ENCODE measurements at regions not wholly inside any gene's neighbourhood (a gene's known extent, or its start where the extent isn't known, plus 50 kb on each side); places are given as distances from the start of the nearest gene placed in this dataset.
"Not testable (repeated sequence)": the region's sequence is repeated elsewhere in the genome, so short reads cannot be mapped to it uniquely, and the experiment has no call there.

GRCh38 chr4:3623106-3623505, 90.9 kb upstream of the LRPAP1 start:
- no peak overlapping the region for H3K9ac ChIP-seq (ENCODE audit: low read length)
- no peak overlapping the region for H3K4me3 ChIP-seq (ENCODE audit: low read depth, low read length)
- no peaks in the 10 kb centered on the region for H3K9me3 ChIP-seq (ENCODE audit: control insufficient read depth, insufficient read depth, low read depth, low read length)
- peaks cover 11% of the 10 kb centered on the region for H3K27me3 ChIP-seq (ENCODE audit: control insufficient read depth, insufficient read depth, low read length)
- H3K4me1 ChIP-seq (ENCODE audit: control insufficient read depth, insufficient read depth, low read length): peaks cover 5% of the 10 kb centered on the region; the same call in 1 of the 2 replicates
- no peaks in the 10 kb centered on the region for H3K36me3 ChIP-seq (ENCODE audit: control insufficient read depth, insufficient read depth, low read length)
- no peak overlapping the region for H3K27ac ChIP-seq (ENCODE audit: low read depth, low read length)

- H3K27ac ChIP-seq (ENCODE audit: low read depth, low read length); H3K4me3 ChIP-seq (ENCODE audit: low read depth, low read length); H3K27me3 ChIP-seq (ENCODE audit: control insufficient read depth, insufficient read depth, low read length); H3K4me1 ChIP-seq (ENCODE audit: control insufficient read depth, insufficient read depth, low read length); H3K9me3 ChIP-seq (ENCODE audit: control insufficient read depth, insufficient read depth, low read depth, low read length); H3K36me3 ChIP-seq (ENCODE audit: control insufficient read depth, insufficient read depth, low read length); H3K9ac ChIP-seq (ENCODE audit: low read length): not testable (repeated sequence)
These were observed 88.1 kb upstream of the LRPAP1 start for GRCh38 chr4:3620365-3620764.

- H3K4me1 ChIP-seq (ENCODE audit: control insufficient read depth, insufficient read depth, low read length); H3K9me3 ChIP-seq (ENCODE audit: control insufficient read depth, insufficient read depth, low read depth, low read length); H3K27me3 ChIP-seq (ENCODE audit: control insufficient read depth, insufficient read depth, low read length); H3K27ac ChIP-seq (ENCODE audit: low read depth, low read length); H3K9ac ChIP-seq (ENCODE audit: low read length); H3K4me3 ChIP-seq (ENCODE audit: low read depth, low read length); H3K36me3 ChIP-seq (ENCODE audit: control insufficient read depth, insufficient read depth, low read length): not testable (repeated sequence)
These were observed 87.5 kb upstream of the LRPAP1 start for GRCh38 chr4:3619698-3620097.

GRCh38 chr4:3618341-3618740, 86.1 kb upstream of the LRPAP1 start:
- H3K36me3 ChIP-seq (ENCODE audit: control insufficient read depth, insufficient read depth, low read length); H3K9me3 ChIP-seq (ENCODE audit: control insufficient read depth, insufficient read depth, low read depth, low read length); H3K27me3 ChIP-seq (ENCODE audit: control insufficient read depth, insufficient read depth, low read length); H3K4me1 ChIP-seq (ENCODE audit: control insufficient read depth, insufficient read depth, low read length); H3K4me3 ChIP-seq (ENCODE audit: low read depth, low read length); H3K27ac ChIP-seq (ENCODE audit: low read depth, low read length); H3K9ac ChIP-seq (ENCODE audit: low read length): not testable (repeated sequence)

GRCh38 chr4:3615386-3616286, 83.4 kb upstream of the LRPAP1 start:
- H3K9ac ChIP-seq (ENCODE audit: low read length): no peak overlapping the region
- H3K4me1 ChIP-seq (ENCODE audit: control insufficient read depth, insufficient read depth, low read length): no peaks in the 10 kb centered on the region
- H3K9me3 ChIP-seq (ENCODE audit: control insufficient read depth, insufficient read depth, low read depth, low read length): peaks cover 5% of the 10 kb centered on the region; the same call in 1 of the 2 replicates

GRCh38 chr4:3614731-3614980, 82.4 kb upstream of the LRPAP1 start:
- Histone ChIP-seq H3K27me3 (ENCODE audit: control insufficient read depth, insufficient read depth, low read length) (0 out of 2 replicates have a peak, but pooled peaks cover 3% of the 10 kb centered on the region), H3K9me3 (ENCODE audit: control insufficient read depth, insufficient read depth, low read depth, low read length) (peaks cover 5% of the 10 kb centered on the region; the same call in 1 of the 2 replicates), H3K9ac (ENCODE audit: low read length) (no peak overlapping the region), H3K4me1 (ENCODE audit: control insufficient read depth, insufficient read depth, low read length) (no peaks in the 10 kb centered on the region), H3K4me3 (ENCODE audit: low read depth, low read length) (no peak overlapping the region), H3K27ac (ENCODE audit: low read depth, low read length) (no peak overlapping the region), H3K36me3 (ENCODE audit: control insufficient read depth, insufficient read depth, low read length) (no peaks in the 10 kb centered on the region)

More at GRCh38 chr4:3615386-3616286, 83.4 kb upstream of the LRPAP1 start:
- H3K4me3 ChIP-seq (ENCODE audit: low read depth, low read length): no peak overlapping the region
- H3K36me3 ChIP-seq (ENCODE audit: control insufficient read depth, insufficient read depth, low read length): no peaks in the 10 kb centered on the region
- 0 out of 2 replicates have a peak, but pooled peaks cover 3% of the 10 kb centered on the region for H3K27me3 ChIP-seq (ENCODE audit: control insufficient read depth, insufficient read depth, low read length)
- H3K27ac ChIP-seq (ENCODE audit: low read depth, low read length): no peak overlapping the region

- Histone ChIP-seq H3K27me3 (ENCODE audit: control insufficient read depth, insufficient read depth, low read length) (0 out of 2 replicates have a peak, but pooled peaks cover 3% of the 10 kb centered on the region), H3K36me3 (ENCODE audit: control insufficient read depth, insufficient read depth, low read length) (no peaks in the 10 kb centered on the region), H3K27ac (ENCODE audit: low read depth, low read length) (no peak overlapping the region), H3K9me3 (ENCODE audit: control insufficient read depth, insufficient read depth, low read depth, low read length) (peaks cover 5% of the 10 kb centered on the region; the same call in 1 of the 2 replicates), H3K4me3 (ENCODE audit: low read depth, low read length) (no peak overlapping the region), H3K4me1 (ENCODE audit: control insufficient read depth, insufficient read depth, low read length) (no peaks in the 10 kb centered on the region), H3K9ac (ENCODE audit: low read length) (no peak overlapping the region)
These were observed 81.9 kb upstream of the LRPAP1 start for GRCh38 chr4:3613967-3614730.

GRCh38 chr4:3612934-3613333, 80.7 kb upstream of the LRPAP1 start:
- Histone ChIP-seq H3K4me1 (ENCODE audit: control insufficient read depth, insufficient read depth, low read length) (no peaks in the 10 kb centered on the region), H3K9me3 (ENCODE audit: control insufficient read depth, insufficient read depth, low read depth, low read length) (peaks cover 5% of the 10 kb centered on the region; the same call in 1 of the 2 replicates), H3K36me3 (ENCODE audit: control insufficient read depth, insufficient read depth, low read length) (no peaks in the 10 kb centered on the region)

GRCh38 chr4:3612281-3612680, 80.1 kb upstream of the LRPAP1 start:
- H3K36me3 ChIP-seq (ENCODE audit: control insufficient read depth, insufficient read depth, low read length): no peaks in the 10 kb centered on the region
- H3K4me1 ChIP-seq (ENCODE audit: control insufficient read depth, insufficient read depth, low read length): no peaks in the 10 kb centered on the region
- no peak overlapping the region for H3K27ac ChIP-seq (ENCODE audit: low read depth, low read length)
- H3K9me3 ChIP-seq (ENCODE audit: control insufficient read depth, insufficient read depth, low read depth, low read length): peaks cover 5% of the 10 kb centered on the region; the same call in 1 of the 2 replicates
- no peak overlapping the region for H3K9ac ChIP-seq (ENCODE audit: low read length)
- no peaks in the 10 kb centered on the region for H3K27me3 ChIP-seq (ENCODE audit: control insufficient read depth, insufficient read depth, low read length)
- H3K4me3 ChIP-seq (ENCODE audit: low read depth, low read length): no peak overlapping the region

More at GRCh38 chr4:3612934-3613333, 80.7 kb upstream of the LRPAP1 start:
- Histone ChIP-seq H3K9ac (ENCODE audit: low read length) (no peak overlapping the region), H3K27ac (ENCODE audit: low read depth, low read length) (no peak overlapping the region), H3K27me3 (ENCODE audit: control insufficient read depth, insufficient read depth, low read length) (0 out of 2 replicates have a peak, but pooled peaks cover 2% of the 10 kb centered on the region), H3K4me3 (ENCODE audit: low read depth, low read length) (no peak overlapping the region)

- Histone ChIP-seq H3K27ac (ENCODE audit: low read depth, low read length) (no peak overlapping the region), H3K27me3 (ENCODE audit: control insufficient read depth, insufficient read depth, low read length) (no peaks in the 10 kb centered on the region), H3K4me1 (ENCODE audit: control insufficient read depth, insufficient read depth, low read length) (no peaks in the 10 kb centered on the region)
These were observed 79.6 kb upstream of the LRPAP1 start for GRCh38 chr4:3611778-3612177.

GRCh38 chr4:3610851-3611250, 78.6 kb upstream of the LRPAP1 start:
- H3K4me1 ChIP-seq (ENCODE audit: control insufficient read depth, insufficient read depth, low read length); H3K4me3 ChIP-seq (ENCODE audit: low read depth, low read length); H3K9me3 ChIP-seq (ENCODE audit: control insufficient read depth, insufficient read depth, low read depth, low read length); H3K9ac ChIP-seq (ENCODE audit: low read length); H3K27ac ChIP-seq (ENCODE audit: low read depth, low read length); H3K27me3 ChIP-seq (ENCODE audit: control insufficient read depth, insufficient read depth, low read length); H3K36me3 ChIP-seq (ENCODE audit: control insufficient read depth, insufficient read depth, low read length): not testable (repeated sequence)

More at GRCh38 chr4:3611778-3612177, 79.6 kb upstream of the LRPAP1 start:
- Histone ChIP-seq H3K36me3 (ENCODE audit: control insufficient read depth, insufficient read depth, low read length) (no peaks in the 10 kb centered on the region), H3K9ac (ENCODE audit: low read length) (no peak overlapping the region), H3K9me3 (ENCODE audit: control insufficient read depth, insufficient read depth, low read depth, low read length) (peaks cover 5% of the 10 kb centered on the region; the same call in 1 of the 2 replicates), H3K4me3 (ENCODE audit: low read depth, low read length) (no peak overlapping the region)

Data from HUES6 (cell line).